Stimulated activated CD4-positive, alpha-beta T cell treated with anti-CD3 and anti-CD28 coated beads, Interleukin-4, amount 100 ng/mL, for 24 hours (primary cell): ENCODE measurements at regions not wholly inside any gene's neighbourhood (a gene's known extent, or its start where the extent isn't known, plus 50 kb on each side); places are given as distances from the start of the nearest gene placed in this dataset.

Experiments
- DNase-seq: peaks from one replicate; pipeline ENCODE4 v3.0.0-alpha.2; 2020

DNA sequence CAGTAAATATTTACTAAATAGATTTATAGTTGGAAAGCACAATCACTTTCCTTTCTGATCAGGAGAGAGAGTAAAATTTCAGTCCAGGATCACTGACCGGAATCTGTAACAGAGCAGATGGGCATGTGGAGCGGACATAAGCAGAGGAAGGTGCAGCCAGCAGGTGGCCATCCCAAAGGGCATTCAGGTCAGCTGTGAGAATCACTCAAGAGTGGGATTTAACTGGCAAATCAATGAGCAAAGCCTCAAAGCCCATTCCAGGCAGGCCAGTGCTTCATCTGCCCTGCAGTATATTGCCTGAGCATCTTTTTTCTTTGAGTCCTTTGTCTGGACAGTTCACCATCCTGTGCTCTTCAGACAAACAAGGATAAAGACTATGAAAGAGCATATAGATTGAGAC, 166.4 kb upstream of the SLC14A2 start:
- no peak for DNase-seq

DNA sequence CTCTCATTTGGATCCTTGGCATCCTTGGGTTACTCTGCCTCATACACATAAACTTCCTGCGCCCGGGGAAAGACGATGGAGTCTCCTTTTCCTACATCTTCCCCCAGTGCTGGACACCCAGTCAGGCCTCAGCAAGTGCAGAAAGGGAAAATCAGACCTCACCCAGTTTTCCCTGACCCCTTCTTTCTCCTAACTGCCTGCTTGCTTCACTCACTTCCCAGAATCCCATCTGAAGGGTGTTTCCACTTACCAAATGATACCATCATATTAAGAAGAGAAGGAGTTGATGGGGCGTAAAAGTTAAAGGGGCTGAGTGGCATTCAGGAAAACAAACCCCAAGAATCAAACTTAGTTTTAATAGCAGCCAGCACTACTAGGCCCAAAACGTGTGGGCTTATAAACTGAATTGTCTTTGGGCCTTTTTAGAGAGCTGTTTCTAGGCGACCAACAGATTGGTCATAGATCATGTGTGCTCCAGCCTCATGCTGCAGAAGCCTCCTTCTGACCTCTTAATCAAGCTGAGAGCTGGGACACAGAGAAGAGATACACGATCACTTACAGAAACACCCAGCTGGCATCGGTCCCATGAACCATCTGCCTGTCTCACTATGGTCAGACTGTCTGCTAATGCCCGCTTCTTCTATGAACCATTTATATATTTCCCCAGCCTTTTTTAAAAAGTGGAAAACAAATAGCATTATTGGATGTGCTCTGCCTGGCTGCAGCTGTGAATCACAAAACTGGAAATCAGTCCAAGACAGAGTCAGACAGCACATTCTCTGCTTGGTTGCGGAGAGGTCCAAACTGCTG, 165.7 kb upstream of the SLC14A2 start:
- DNase-seq, result no peak

DNA sequence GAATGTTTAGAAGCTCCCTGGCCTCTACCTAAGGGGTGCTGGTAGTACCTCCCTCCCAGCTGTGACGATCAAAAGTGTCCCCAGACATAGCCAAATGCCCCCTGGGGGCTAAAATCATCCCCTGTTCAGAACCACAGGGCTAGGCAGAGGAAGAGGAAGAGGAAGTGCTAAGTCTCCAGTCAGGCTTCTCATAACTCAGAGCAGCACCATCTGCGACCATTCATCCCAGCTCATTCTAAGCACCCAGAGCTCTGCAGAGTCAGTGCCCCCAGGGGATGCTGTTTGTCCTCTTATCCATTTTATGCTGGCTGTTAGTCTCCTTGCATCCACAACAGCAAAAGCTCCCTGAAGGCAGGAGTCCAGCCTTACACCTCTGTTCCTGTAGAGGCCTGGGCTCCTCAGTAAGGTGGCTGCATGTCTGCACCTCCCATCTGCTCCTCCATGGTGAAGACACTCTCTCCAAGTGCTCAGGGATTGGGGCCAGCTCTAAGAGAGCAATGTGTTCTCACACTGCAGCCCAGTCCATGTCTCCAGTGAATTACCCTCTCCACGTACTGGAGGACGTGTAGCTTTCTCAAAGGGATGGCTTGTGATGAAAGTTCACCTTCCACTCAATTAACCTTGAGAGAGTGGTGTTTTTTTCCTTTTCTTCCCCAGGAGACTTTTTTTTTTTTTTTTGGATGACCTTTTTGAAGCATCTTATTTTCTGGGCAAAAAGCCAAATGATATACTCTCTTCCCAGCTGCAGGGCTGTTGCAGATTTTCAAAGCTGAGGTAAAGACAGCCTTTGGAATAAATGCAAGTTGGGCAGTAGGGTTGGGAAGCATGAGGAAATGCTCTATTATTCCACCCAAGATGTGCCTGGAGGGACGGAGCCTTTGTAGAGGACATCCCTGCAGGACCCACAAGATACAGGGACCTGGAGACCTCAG, 158.9 kb upstream of the SLC14A2 start:
- DNase-seq, result no peak

DNA sequence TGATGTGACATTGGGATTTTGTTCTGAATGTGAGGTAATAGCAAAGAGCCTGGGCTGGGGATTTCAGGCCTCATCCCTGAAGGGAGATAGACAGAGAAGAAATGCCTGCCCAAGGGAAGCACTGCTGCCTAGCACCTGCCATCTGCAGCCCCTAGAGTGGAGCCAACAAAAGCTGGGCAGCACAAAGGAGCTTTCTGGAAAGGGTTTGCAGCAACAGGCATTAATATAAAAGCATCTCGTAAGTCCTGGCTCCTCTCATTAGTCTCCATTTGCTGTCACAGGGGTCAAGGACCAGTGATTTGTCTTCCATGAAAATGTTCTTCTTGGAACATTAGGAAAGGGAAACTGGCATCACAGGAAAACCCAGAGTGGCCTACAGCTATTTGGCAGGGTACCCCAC, 157.2 kb upstream of the SLC14A2 start:
- DNase-seq, result no peak

DNA sequence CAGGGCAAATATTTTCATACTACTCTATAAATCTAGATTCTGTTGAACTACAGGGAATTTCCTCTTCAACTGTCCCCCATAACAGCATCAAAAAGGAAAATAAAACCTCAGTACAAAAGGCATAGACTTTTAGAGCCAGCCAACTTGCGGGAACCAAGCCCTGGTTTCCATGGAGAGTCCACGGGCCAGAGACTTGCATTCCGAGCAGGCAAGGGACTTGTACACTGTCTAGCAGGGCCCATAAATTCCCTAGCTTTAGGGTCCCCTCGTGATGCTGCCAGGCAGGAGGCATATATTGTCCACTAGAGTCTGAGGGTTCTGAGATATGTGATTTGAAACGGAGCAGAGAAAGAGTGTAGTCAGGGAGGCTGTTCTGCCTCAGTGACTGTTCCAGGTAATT, 153.1 kb upstream of the SLC14A2 start:
- no peak for DNase-seq

DNA sequence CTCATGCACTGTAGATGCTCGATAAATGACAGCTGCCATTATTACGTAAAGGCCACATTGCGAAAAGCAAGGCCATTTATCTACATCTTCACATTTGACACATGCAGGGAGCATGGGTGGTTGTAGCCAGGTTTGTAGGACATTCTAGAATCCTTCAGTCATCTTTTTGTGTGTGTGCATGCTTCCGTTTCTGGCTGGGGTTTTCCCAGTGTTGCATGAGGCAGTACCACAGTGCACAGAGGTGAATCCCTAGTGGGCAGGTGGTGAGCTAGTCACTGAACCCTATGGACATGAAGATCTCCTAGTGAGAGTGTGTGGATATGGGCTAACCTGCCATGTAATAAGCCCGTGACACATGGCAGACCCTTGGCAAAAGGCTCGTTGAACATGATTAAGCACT, 151.8 kb upstream of the SLC14A2 start:
- no peak for DNase-seq

DNA sequence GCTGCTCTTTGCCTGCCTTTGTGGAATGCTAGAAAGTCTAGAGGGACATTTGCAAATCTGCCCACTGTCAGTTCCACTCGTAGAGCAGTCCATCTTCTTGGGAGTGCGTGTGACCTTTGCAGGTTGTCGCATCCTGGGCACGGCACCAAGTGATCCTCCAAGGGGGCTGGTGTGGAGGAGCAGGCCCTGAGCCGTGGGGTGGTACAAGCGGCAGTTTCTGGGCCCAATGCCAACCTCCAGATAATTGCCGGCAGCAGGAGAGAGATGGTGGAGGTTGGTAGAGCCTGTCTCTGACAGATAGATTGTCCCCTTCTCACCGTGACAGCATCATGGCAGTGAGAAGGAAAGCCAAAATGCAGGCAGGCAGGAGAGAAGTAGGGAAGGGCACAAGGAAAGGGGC, 150.7 kb upstream of the SLC14A2 start:
- no peak for DNase-seq

DNA sequence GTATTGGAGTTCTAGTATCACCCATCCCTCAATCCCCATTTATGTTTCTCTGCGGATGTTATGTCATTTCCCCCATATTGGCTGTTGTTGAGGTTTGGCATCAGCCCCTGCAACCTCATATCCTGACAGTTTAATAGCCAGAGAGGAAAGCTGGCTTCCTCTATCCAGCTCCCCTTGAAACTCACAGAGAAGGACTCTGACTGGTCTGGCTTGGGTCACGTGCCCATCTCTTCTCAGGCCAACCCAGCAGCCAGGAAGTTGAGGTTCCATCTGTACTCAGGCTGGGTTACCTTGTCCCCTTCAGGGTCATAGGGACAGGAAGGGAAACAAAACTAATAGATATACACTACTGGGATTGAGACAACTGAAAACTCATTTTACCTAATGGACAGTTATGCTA, 148.0 kb upstream of the SLC14A2 start:
- no peak for DNase-seq

DNA sequence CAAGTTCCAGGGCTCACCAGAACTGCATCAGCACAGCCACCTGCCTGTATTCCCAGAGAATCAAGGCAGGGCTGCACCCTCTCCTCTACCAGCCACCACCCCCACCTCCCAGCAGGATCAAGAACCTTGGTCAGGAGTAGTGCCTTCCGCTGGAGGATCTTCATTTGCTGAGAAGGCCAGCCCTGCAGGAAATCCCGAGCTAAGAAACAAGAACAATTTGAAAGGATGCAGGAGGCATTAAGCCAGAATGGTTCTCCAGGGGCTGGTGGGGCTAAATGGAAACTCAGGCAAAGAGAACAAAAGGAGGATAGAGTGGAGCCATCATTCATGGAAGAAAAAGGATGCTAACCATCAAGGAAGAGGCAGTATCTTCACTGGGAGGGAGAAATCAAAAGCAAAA, 147.3 kb upstream of the SLC14A2 start:
- DNase-seq, result no peak

DNA sequence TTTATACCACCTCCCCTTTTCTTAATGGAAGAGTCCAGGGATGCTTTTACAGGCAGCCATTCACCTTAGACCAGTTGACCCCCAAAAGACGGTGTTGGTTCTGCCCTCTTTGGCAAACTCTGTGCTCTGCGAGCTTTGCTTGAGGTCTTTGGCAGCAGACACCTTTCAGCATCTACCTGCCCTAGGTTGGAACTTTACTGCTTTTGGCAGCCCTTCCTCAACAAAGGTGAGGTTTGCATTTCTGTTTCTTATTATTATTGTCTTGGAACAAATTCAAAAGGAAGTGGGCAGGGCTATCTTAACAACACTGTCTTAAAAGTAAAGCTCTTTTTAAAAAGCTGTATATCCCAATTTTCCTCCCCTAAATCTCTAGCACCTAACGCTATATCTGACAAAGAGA, 136.4 kb upstream of the SLC14A2 start:
- DNase-seq, result no peak

DNA sequence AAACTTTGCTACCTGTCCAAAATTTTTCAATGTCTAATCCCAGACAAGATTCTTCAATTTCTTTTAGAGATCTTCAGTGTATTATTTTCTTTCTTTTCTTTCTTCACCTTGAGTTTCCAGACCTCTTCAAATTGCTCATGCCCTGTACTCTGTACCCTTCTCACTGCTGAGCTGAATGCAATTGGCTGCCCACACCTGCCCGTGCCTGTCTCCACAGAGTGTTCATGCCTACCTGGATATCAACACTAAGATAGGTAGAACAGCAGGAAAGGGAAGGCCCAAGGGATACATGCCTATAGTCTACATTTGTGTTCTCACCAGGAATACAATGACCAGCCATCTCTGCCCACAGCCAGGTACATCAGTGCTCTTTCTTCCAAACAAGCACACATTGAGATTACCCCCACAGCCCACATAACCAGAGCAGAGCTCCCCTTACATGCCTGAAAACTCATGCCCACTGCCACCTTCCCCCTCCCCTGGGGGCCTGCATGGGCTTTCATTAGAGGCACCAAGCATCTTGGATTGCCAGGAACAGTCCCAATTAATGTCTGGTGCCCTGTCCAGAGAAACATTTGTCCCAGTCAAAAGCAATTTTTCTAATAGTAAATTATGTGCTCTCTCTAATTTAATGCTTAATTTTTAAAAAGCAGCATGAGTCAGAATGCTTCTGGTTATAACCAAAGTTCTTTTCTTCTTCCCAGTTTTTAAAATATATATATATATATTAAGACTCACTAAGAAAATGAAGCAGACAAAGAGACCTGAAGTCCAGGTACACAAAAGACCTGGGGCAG, 134.9 kb upstream of the SLC14A2 start:
- DNase-seq, result no peak

DNA sequence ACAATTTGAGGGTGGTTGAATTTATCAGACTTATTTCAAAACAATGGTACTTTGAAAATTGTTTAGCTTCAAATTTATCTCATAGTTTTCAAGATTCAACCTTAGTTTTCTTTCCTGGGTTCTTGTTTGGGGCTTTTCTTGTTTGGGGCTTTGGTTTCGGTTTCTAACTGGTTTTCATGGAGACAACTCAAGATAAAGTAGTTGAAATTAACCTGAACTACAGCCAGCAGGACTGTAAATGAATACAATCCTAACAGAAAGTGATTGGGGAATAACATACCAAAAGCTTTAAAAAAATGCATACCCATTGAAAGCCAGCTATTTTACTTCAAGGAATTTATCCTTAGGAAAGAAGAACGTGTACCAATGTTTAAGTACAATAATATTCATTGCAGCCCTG, 133.5 kb upstream of the SLC14A2 start:
- DNase-seq, result no peak

DNA sequence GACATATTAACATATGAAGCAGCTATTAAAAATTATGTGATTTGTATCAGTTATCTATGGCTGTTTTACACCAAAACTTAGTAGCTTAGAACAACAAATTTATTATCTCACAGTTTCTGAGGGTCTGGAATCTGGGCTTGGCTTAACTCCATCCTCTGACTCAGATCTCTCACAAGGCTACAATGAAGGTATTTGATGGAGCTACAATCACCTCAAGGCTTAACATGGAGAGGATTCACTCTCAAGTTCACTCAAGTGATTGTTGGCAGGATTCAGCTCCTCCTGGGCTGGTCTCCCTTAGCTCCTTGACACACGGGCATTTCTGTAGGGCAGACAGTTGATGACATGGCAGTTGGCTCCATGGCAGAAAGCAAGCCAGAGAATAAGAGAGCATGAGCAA, 133.0 kb upstream of the SLC14A2 start:
- DNase-seq, result no peak

DNA sequence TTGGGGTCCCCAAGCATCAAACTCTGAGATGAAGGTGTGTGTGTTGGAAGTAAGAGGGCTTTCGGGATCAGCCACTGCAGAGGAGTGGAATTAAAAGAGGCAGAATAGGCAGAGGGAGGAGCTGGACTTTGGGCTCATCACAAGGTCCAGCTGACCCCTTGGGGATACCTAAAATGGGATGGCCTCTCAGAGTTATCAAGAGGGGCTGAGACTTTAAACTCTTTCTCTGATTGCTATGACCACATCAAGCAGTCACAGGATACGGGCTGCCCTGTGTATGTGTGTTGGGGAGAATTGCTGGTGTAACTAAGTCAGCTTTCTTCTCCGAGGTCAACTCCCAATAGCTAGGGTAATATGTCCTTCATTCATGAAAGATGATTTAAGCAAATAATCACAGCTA, 127.7 kb upstream of the SLC14A2 start:
- no peak for DNase-seq

DNA sequence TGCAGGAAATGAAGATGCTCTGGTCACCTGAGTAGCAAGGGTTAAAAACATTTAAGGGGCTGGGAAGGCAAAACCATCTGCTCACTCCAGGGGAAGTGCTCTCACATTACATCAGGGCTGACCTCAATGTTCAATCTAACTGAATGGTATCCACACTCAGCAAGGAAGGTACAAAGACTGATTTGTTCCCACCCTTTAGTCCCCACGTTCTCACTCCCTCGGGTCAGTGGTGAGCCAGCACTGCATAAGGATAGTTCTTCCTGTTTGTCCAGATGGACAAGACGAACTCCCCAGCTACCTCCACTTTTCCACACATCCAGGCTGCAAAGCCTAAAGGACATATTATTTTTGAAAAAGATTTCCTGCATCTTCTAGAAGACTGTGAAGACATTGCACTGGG, 126.6 kb upstream of the SLC14A2 start:
- DNase-seq, result no peak

DNA sequence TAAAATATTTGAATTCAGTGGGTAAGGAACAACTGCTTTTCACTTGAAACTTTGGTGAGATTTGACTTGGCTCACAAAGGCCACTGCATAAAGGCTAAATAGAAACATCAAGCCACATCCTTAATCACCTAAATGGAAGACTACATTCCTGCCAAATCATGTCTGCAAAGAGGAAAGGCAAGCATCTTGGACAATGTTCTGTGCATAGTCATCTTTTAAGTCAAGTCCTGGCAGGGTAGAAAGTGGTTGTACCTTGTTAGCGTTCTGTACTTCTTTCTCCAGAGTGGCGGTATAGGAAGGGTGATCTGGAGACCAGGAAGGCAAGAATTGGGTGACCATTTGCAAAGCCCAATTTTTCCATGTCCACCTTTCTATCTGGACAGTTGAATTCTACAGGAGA, 121.4 kb upstream of the SLC14A2 start:
- DNase-seq, result no peak

DNA sequence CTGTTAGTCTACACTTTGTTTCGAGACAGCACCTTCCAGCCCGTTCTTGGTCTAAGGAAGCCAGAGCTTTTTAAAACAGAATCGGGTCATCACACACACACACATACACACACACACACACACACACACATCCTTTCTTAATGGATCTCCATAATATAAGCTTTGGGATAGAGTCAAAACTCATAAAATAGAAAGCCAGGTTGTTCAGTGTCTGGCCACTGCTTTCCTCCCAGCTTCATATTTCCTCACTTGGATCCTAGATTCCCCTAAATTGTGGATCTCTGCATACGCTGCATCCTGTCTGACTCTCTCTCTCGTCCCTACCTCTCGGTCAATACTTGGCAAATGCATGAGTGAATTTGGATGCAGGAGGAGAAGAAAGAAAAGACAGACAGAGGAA, 120.5 kb upstream of the SLC14A2 start:
- DNase-seq, result no peak

DNA sequence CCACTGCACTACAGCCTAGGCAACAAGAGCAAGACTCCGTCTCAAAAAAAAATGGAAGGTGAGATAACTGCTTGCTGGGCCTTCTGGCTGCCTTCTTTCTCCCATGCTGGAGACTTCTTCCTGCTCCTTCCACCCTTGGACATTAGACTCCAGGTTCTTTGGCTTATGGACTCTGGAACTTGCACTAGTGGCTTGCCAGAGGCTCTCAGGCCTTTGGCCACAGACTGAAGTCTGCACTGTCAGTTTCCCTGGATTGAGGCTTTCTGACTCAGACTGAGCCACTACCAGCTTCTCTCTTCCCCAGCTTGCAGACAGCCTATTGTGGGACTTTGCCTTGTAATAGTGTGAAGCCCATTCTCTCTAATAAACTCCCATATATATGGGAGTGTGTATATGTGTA, 118.5 kb upstream of the SLC14A2 start:
- no peak for DNase-seq

DNA sequence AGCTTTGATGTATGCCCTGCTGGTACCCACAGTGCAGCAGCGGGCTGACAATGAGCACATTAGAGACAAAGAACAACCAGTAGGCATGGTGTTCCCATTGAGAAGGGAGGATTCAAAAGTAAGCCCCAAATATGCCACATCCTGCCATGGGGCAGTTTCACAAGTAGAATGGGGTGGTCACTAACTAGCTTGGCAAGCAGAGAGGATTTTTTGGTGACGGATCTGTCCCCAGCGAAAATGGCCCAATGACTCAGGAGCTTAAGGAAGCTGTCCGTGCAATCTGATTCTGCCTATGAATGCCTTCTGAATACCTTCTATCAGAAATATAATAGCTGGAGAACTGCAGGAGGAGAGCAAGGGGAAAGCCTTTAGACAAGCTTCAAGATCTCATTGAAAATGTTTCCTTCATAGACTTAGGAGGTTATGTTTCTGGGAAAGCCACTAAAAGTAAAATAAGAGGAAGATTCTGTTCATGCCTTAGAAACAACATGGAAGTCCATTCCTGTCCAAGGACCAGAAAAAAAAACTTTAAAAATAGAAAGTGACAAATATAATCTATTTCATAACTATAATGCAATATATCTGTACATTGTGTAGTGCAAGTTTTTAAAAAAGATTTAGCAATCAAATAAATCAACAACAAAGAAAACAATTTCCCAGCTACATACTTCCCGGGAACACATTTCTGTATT, 117.5 kb upstream of the SLC14A2 start:
- no peak for DNase-seq

DNA sequence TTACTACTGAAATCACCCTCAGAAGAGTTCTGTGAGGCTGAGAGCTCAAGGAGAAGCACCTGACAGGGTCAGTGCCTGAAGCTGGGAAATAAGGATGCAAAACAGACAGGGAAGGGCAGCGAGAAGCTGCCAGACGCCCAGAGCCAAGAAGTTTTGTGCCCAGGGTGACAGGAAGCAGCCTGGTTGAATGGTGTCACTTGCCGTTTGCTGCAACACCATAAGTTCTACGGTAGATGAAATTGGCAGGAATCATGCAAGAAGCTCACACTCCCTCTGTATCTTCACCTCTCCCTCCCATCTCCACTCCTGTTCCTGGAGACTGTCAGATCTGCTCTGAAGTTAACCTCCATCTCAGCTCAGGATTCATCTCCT, 117.0 kb upstream of the SLC14A2 start:
- DNase-seq, result no peak

DNA sequence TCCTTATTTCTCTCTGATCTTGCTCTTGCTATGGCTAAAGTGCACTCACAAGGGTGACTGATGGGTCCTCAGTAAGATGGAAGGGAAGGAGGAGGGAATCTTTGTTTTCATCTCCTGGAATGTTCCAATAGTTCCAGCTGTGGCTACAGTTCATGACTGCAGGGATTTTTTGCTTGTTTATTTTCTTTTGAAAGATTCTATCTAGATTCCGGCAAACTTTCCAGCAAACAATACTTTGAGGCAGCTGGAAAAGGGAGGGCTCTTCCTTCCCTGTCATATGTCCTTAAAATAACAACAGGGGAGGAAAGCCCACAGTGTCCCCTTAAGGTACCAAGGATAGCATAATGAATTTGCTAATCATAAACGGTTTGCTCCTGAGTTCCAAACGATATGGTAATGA, 111.3 kb upstream of the SLC14A2 start:
- no peak for DNase-seq

DNA sequence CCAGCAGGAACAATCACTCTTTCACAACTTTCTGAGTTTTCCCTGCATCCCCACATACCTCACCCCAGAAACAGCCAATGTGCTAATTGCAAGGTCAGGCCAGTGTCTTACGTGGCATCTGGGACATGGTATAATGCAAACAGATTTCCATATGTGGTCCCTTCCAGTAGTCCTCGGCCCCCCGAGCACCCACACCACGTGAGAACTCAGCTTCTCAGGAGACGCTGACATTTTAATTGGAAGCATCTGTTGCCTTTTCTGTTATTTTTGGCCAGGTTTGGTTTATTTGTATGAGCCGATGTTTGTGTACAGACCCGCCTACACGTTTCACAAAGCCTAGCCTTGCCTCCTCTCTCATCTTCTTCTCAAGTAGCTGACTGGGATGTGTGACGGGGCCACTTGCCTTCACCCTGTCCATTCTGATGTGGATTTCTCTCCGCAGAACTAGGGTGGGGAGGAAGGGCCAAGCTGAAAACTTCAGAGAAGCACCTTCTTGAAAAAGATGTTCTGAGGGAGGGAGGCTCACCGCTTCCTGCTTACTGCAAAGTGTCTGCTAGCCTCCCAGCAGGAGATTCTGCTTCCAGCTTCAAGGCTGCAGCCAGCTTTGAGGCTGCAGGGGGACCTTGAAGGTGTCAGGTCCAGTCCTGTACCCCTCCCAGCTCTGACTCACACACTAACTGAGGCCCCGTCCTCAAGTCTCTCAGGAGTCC, 109.6 kb upstream of the SLC14A2 start:
- DNase-seq, result no peak
